Loucy (cell line): ENCODE measurements at regions not wholly inside any gene's neighbourhood (a gene's known extent, or its start where the extent isn't known, plus 50 kb on each side); places are given as distances from the start of the nearest gene placed in this dataset.

ENCODE experiments used
- H2AFZ ChIP-seq: fragments of 200-600 bp; sonication (generic); 2 replicates; pipeline ENCODE4 v1.6.0; 2016; ENCODE audit warnings: antibody characterized with exemption, mild to moderate bottlenecking, low read length, moderate library complexity
- H3F3A ChIP-seq: fragments of 200-600 bp; 2 replicates; pipeline ENCODE4 v1.6.0; 2016; ENCODE audit warnings: antibody characterized with exemption, low read depth, mild to moderate bottlenecking
- H3K27me3 ChIP-seq: fragments of 200-600 bp; sonication (generic); 2 replicates; pipeline ENCODE4 v1.6.1; 2014; ENCODE audit warnings: low read length, mild to moderate bottlenecking; ENCODE audit not compliant: insufficient read depth, poor library complexity, severe bottlenecking
- H3K36me3 ChIP-seq: fragments of 200-600 bp; sonication (generic); 2 replicates; pipeline ENCODE4 v1.6.1; 2016; ENCODE audit warnings: low read length; ENCODE audit not compliant: insufficient read depth
- H3K4me1 ChIP-seq: fragments of 200-600 bp; sonication (generic); 2 replicates; pipeline ENCODE4 v1.5.1; 2014; ENCODE audit warnings: low read length, mild to moderate bottlenecking; ENCODE audit not compliant: insufficient read depth, poor library complexity, severe bottlenecking
- H3K4me2 ChIP-seq: fragments of 200-600 bp; sonication (generic); 2 replicates; pipeline ENCODE4 v1.6.0; 2014; ENCODE audit warnings: antibody characterized with exemption, low read length, low read depth, mild to moderate bottlenecking; ENCODE audit not compliant: poor library complexity, severe bottlenecking
- H3K4me3 ChIP-seq: fragments of 200-600 bp; sonication (generic); 2 replicates; pipeline ENCODE4 v1.5.1; 2014; ENCODE audit warnings: low read length, mild to moderate bottlenecking, mixed read lengths; ENCODE audit not compliant: poor library complexity, severe bottlenecking
- H3K79me2 ChIP-seq: fragments of 200-600 bp; sonication (generic); 2 replicates; pipeline ENCODE4 v1.6.1; 2014; ENCODE audit warnings: low read length; ENCODE audit not compliant: insufficient read depth
- H3K9ac ChIP-seq: fragments of 200-600 bp; sonication (generic); 2 replicates; pipeline ENCODE4 v1.6.0; 2014; ENCODE audit warnings: mild to moderate bottlenecking, low read depth, low read length, moderate library complexity; ENCODE audit not compliant: poor library complexity, severe bottlenecking
- H3K9me2 ChIP-seq: fragments of 200-600 bp; sonication (generic); replicated peaks from 2 replicates; pipeline ENCODE4 v1.6.1; 2016; ENCODE audit warnings: low read depth, low read length, mixed read lengths
- H3K9me3 ChIP-seq: fragments of 200-600 bp; sonication (generic); 2 replicates; pipeline ENCODE4 v1.6.1; 2014; ENCODE audit warnings: mild to moderate bottlenecking, antibody characterized with exemption, low read length, low read depth; ENCODE audit not compliant: insufficient read depth
- H4K20me1 ChIP-seq: fragments of 200-600 bp; sonication (generic); 2 replicates; pipeline ENCODE4 v1.6.0; 2014; ENCODE audit warnings: antibody characterized with exemption, low read length, mild to moderate bottlenecking; ENCODE audit not compliant: insufficient read depth, poor library complexity, severe bottlenecking
- EZH2phosphoT487 ChIP-seq: fragments of 200-600 bp; IDR thresholded peaks from 2 replicates; pipeline ENCODE4 v1.6.1; 2018; ENCODE audit warnings: antibody characterized with exemption, mild to moderate bottlenecking, moderate library complexity, borderline replicate concordance
- TF ChIP-seq, protein P1 (sequence below): fragments of 200-600 bp; sonication (generic); conservative IDR thresholded peaks from 2 replicates; pipeline ENCODE4 v1.5.1; 2014; ENCODE audit warnings: mild to moderate bottlenecking, antibody characterized with exemption, low read length

DNA sequence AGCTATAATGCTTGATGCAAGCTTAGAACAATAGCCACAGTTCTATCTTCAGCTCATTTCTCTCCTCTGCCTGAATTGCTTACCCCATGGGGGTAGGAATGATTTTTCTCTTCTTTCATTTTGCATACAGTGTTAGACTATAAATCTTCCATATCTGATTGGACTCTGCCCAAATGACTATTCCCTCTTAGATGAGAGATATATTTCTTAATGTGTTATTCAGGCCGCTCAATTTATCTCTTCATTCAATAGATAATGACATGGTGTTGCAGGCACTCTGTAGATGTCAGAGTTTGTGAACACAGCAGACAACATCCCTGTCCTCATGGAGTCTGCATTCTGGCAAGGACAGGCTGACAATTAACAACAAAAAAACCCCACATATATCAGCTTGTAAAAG, 443.7 kb upstream of the CELF4 start:
- Histone ChIP-seq H3K4me3 (no peak overlapping the region), H3K36me3 (no peaks in the 10 kb centered on the region), H3K9me2 (no peaks in the 10 kb centered on the region), H3K4me1 (no peaks in the 10 kb centered on the region), H3K9ac (no peak overlapping the region), H3K9me3 (no peaks in the 10 kb centered on the region), H3K79me2 (no peaks in the 10 kb centered on the region), H2AFZ (no peak overlapping the region), H3K27me3 (no peaks in the 10 kb centered on the region), H3F3A (no peaks in the 10 kb centered on the region), H3K4me2 (no peak overlapping the region), H4K20me1 (no peaks in the 10 kb centered on the region)
- TF ChIP-seq EZH2phosphoT487 = no peak
- TF ChIP-seq, protein P1, sequence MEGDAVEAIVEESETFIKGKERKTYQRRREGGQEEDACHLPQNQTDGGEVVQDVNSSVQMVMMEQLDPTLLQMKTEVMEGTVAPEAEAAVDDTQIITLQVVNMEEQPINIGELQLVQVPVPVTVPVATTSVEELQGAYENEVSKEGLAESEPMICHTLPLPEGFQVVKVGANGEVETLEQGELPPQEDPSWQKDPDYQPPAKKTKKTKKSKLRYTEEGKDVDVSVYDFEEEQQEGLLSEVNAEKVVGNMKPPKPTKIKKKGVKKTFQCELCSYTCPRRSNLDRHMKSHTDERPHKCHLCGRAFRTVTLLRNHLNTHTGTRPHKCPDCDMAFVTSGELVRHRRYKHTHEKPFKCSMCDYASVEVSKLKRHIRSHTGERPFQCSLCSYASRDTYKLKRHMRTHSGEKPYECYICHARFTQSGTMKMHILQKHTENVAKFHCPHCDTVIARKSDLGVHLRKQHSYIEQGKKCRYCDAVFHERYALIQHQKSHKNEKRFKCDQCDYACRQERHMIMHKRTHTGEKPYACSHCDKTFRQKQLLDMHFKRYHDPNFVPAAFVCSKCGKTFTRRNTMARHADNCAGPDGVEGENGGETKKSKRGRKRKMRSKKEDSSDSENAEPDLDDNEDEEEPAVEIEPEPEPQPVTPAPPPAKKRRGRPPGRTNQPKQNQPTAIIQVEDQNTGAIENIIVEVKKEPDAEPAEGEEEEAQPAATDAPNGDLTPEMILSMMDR = no peak

DNA sequence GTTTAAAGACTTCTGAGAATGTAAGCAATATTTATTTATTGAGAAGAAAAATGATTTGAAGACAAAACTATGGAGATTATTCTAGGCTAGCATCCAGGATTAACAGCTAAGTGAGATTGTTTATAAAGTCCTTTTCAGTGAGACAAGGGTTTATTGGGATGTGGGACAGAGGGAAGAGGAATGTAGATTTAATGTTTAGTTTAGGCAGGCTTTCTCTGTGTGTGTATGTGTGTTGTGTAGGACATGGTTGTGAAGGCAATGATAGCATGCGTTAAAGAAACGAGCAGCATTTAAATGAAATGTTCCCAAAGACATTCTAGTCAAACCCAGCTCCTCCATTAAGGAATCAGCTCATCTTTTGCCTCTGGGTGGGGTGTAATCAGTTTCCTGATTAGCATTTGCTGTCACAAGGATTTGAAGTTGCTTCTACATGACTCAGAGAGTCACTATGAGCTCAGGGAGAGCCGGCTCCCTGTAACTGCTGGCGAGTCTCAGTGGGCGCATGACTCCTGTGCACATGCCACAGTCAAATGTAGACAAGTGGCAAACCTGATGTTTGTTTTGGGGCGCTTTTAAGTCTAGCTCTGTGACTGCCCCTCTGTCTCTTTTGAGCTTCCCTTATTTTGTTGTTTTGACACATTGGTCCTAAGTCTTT, 442.2 kb upstream of the CELF4 start:
- Histone ChIP-seq H3K9me2 (no peaks in the 10 kb centered on the region), H2AFZ (no peak overlapping the region), H3K79me2 (no peaks in the 10 kb centered on the region), H4K20me1 (no peaks in the 10 kb centered on the region), H3K4me2 (no peak overlapping the region), H3K4me1 (no peaks in the 10 kb centered on the region), H3K27me3 (no peaks in the 10 kb centered on the region), H3K4me3 (no peak overlapping the region), H3K9ac (no peak overlapping the region), H3K9me3 (no peaks in the 10 kb centered on the region), H3K36me3 (no peaks in the 10 kb centered on the region), H3F3A (no peaks in the 10 kb centered on the region)
- TF ChIP-seq EZH2phosphoT487 = no peak

DNA sequence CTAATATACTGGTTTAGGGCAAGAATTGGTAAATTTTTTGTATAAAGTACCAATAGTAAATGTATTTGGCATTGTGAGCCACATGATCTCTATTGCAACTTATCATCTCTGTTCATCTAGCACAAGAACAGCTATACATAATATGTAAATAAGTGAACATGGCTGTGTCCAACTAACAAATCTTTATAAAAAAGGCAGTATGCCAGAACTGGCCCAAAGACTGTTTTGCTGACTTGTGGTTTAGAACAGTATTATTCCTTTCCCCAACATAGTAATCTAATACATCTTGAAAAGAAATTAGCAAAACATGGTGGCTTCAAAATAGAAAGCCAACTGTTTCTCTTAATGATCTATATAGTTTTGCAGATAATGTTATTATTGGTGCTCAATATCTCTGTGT, 441.4 kb upstream of the CELF4 start:
- H3F3A ChIP-seq = no peaks in the 10 kb centered on the region
- TF ChIP-seq, protein P1 = no peak
- no peak for TF ChIP-seq EZH2phosphoT487
- no peak overlapping the region for H3K4me3 ChIP-seq
- H3K27me3 ChIP-seq = no peaks in the 10 kb centered on the region
- no peak overlapping the region for H3K4me2 ChIP-seq
- no peak overlapping the region for H3K9ac ChIP-seq
- H4K20me1 ChIP-seq = no peaks in the 10 kb centered on the region
- no peaks in the 10 kb centered on the region for H3K79me2 ChIP-seq
- no peaks in the 10 kb centered on the region for H3K9me3 ChIP-seq
- no peaks in the 10 kb centered on the region for H3K36me3 ChIP-seq
- H3K9me2 ChIP-seq = no peaks in the 10 kb centered on the region
- H2AFZ ChIP-seq = no peak overlapping the region
- H3K4me1 ChIP-seq = no peaks in the 10 kb centered on the region

DNA sequence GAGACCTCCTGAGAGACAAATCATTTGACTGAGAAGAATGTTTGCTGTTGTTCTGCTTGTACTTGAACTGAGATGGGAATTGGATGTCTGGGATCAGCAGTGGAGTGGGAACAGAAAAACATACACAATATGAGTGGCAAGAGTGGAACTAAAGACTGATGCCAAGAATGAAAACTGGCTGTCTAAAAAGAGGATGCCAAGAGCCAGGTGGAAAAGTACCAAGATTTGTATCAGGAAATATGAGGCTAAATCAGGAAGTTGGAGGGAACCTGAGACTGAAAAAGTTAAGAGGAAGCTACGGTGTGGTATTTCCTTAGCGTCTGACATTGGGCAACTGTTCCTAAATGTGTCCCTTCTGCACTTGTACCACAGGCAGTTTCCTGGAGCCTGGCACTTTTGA, 440.9 kb upstream of the CELF4 start:
- no peaks in the 10 kb centered on the region for H3K79me2 ChIP-seq
- no peak overlapping the region for H2AFZ ChIP-seq
- TF ChIP-seq EZH2phosphoT487 = no peak
- H4K20me1 ChIP-seq = no peaks in the 10 kb centered on the region
- no peaks in the 10 kb centered on the region for H3K27me3 ChIP-seq
- H3F3A ChIP-seq = no peaks in the 10 kb centered on the region
- no peak overlapping the region for H3K4me3 ChIP-seq
- H3K9me3 ChIP-seq = no peaks in the 10 kb centered on the region
- no peaks in the 10 kb centered on the region for H3K36me3 ChIP-seq
- no peaks in the 10 kb centered on the region for H3K4me1 ChIP-seq
- H3K9me2 ChIP-seq = no peaks in the 10 kb centered on the region
- H3K9ac ChIP-seq = no peak overlapping the region
- H3K4me2 ChIP-seq = no peak overlapping the region
